ENCODE measurements at regions not wholly inside any gene's neighbourhood (a gene's known extent, or its start where the extent isn't known, plus 50 kb on each side); places are given as distances from the start of the nearest gene placed in this dataset.

DNA sequence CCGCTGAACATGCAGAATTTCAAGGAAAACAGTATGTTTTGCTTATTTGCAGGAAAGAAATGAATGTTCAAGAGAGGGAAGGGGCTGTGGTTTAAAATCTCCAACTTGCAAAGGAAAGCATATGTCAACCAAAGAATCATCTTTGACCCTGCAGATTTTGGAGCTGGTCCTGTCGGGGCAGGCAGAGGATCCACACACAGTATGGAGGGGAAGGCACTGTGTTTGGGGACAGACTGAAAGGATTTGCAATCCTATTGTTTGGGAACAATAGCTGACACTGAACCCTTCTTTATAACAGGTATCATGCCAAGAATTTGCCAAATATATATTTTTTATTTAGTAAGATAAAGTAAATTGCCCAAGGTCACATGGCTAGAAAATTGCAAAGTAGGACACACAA lies 121.4 kb upstream of the ZNF618 start:
- H2AK5ac ChIP-seq (ENCODE audit: low read depth, low read length): no peak overlapping the region
- TF ChIP-seq MXI1 (IDR thresholded peaks at IDR 0.05; ENCODE audit: borderline replicate concordance, low read depth, low read length) (no peak), NFE2L2 (IDR thresholded peaks at IDR 0.05; ENCODE audit: low read depth, low read length) (no peak), FOS (IDR thresholded peaks at IDR 0.05; ENCODE audit: low read depth, low read length) (no peak), MAZ (IDR thresholded peaks at IDR 0.05; ENCODE audit: borderline replicate concordance, low read depth, low read length) (no peak), BHLHE40 (IDR thresholded peaks at IDR 0.05; ENCODE audit: low read depth, low read length) (no peak), CEBPB (IDR thresholded peaks at IDR 0.05; ENCODE audit: low read depth, low read length) (no peak), SMC3 (IDR thresholded peaks at IDR 0.05; ENCODE audit: low read depth, low read length) (no peak), RFX5 (IDR thresholded peaks at IDR 0.05; ENCODE audit: low read depth, low read length) (no peak), MAFK (IDR thresholded peaks at IDR 0.05; ENCODE audit: low read depth, low read length) (no peak), RCOR1 (IDR thresholded peaks at IDR 0.05; ENCODE audit: insufficient replicate concordance, low read length) (no peak), RAD21 (IDR thresholded peaks at IDR 0.05; ENCODE audit: low read length) (no peak), POLR2A (IDR thresholded peaks at IDR 0.05; ENCODE audit: low read depth, low read length) (no peak), CHD1 (IDR thresholded peaks at IDR 0.05; ENCODE audit: low read depth, low read length) (no peak)
- TF ChIP-seq, protein P1, sequence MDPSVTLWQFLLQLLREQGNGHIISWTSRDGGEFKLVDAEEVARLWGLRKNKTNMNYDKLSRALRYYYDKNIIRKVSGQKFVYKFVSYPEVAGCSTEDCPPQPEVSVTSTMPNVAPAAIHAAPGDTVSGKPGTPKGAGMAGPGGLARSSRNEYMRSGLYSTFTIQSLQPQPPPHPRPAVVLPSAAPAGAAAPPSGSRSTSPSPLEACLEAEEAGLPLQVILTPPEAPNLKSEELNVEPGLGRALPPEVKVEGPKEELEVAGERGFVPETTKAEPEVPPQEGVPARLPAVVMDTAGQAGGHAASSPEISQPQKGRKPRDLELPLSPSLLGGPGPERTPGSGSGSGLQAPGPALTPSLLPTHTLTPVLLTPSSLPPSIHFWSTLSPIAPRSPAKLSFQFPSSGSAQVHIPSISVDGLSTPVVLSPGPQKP (IDR thresholded peaks at IDR 0.05; ENCODE audit: borderline replicate concordance, low read depth, low read length): no peak
- TF ChIP-seq, protein P2, sequence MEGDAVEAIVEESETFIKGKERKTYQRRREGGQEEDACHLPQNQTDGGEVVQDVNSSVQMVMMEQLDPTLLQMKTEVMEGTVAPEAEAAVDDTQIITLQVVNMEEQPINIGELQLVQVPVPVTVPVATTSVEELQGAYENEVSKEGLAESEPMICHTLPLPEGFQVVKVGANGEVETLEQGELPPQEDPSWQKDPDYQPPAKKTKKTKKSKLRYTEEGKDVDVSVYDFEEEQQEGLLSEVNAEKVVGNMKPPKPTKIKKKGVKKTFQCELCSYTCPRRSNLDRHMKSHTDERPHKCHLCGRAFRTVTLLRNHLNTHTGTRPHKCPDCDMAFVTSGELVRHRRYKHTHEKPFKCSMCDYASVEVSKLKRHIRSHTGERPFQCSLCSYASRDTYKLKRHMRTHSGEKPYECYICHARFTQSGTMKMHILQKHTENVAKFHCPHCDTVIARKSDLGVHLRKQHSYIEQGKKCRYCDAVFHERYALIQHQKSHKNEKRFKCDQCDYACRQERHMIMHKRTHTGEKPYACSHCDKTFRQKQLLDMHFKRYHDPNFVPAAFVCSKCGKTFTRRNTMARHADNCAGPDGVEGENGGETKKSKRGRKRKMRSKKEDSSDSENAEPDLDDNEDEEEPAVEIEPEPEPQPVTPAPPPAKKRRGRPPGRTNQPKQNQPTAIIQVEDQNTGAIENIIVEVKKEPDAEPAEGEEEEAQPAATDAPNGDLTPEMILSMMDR (conservative IDR thresholded peaks at IDR 0.05; ENCODE audit: low read depth, low read length): no peak
- TF ChIP-seq, protein P3, sequence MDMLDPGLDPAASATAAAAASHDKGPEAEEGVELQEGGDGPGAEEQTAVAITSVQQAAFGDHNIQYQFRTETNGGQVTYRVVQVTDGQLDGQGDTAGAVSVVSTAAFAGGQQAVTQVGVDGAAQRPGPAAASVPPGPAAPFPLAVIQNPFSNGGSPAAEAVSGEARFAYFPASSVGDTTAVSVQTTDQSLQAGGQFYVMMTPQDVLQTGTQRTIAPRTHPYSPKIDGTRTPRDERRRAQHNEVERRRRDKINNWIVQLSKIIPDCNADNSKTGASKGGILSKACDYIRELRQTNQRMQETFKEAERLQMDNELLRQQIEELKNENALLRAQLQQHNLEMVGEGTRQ (IDR thresholded peaks at IDR 0.05; ENCODE audit: low read depth, low read length): no peak
- H3K23ac ChIP-seq (ENCODE audit: low read depth, low read length): no peak overlapping the region
- no peak overlapping the region for H2BK20ac ChIP-seq (ENCODE audit: low read depth, low read length)
- no peak for DNase-seq
- H3K56ac ChIP-seq (ENCODE audit: extremely low read depth, insufficient read depth, low read length): no peak overlapping the region
- H2AK9ac ChIP-seq (replicated peaks; ENCODE audit: low read depth, low read length, poor library complexity): no peak overlapping the region
- H3K79me1 ChIP-seq (ENCODE audit: low read depth in 1 of 2, low read length in 2 of 2): no peaks in the 10 kb centered on the region
- H3K4ac ChIP-seq (ENCODE audit: low read depth, low read length): no peak overlapping the region
- no peak overlapping the region for H2BK5ac ChIP-seq (ENCODE audit: low read depth, low read length, poor library complexity, severe bottlenecking)
- no peak overlapping the region for H3K9ac ChIP-seq (ENCODE audit: low read depth, low read length)
- no peak overlapping the region for H4K91ac ChIP-seq (ENCODE audit: insufficient read depth, low read depth, low read length)
- in situ Hi-C loops (cut with MboI; ENCODE audit: low sequenced_read_pairs): loop anchor here (25.0 kb wide), 1 partner anchor 108 kb away; no protein-coding TSS in a partner anchor
- no peak overlapping the region for H2BK120ac ChIP-seq (ENCODE audit: low read depth, low read length)
- H2BK15ac ChIP-seq (ENCODE audit: low read depth, low read length): no peak overlapping the region
- intact Hi-C loops (cut with micrococcal nuclease): no loop called here
- no TSS peak for BruUV-seq (replicated peaks)
- H3K14ac ChIP-seq (replicated peaks; ENCODE audit: low read depth, low read length): no peak overlapping the region
- H3K36me3 ChIP-seq (ENCODE audit: control insufficient read depth, insufficient read depth, low read length): no peaks in the 10 kb centered on the region
- peaks cover 4% of the 10 kb centered on the region; the same call in 1 of the 2 replicates for H3K9me3 ChIP-seq (ENCODE audit: control insufficient read depth, insufficient read depth, low read length)
- no peak overlapping the region for H4K5ac ChIP-seq (ENCODE audit: low read depth, low read length)
- ChIA-PET POLR2A (ENCODE audit: unreplicated experiment) (no interaction called here), CTCF (no interaction called here)
- dilution Hi-C loops (cut with HindIII; ENCODE audit: low sequenced_read_pairs, unreplicated experiment): no loop called here
- no peak overlapping the region for H3K4me2 ChIP-seq (ENCODE audit: low read depth, low read length)
- no peak overlapping the region for H3K27ac ChIP-seq (ENCODE audit: insufficient read depth, low read length)
- no peaks in the 10 kb centered on the region for H3K4me1 ChIP-seq (ENCODE audit: control insufficient read depth, insufficient read depth, low read length)
- no peaks in the 10 kb centered on the region for H4K20me1 ChIP-seq (ENCODE audit: insufficient read depth, low read length)
- peaks cover 34% of the 10 kb centered on the region for H3K27me3 ChIP-seq (ENCODE audit: control insufficient read depth, insufficient read depth, low read length)
- H2AFZ ChIP-seq (replicated peaks; ENCODE audit: low read length, poor library complexity): no peak overlapping the region
- no peak overlapping the region for H3K4me3 ChIP-seq (ENCODE audit: insufficient read depth, low read depth, low read length)
- ATAC-seq (ENCODE audit: low read depth): no peak
- no peak overlapping the region for H4K8ac ChIP-seq (ENCODE audit: low read depth in 2 of 2, low read length in 2 of 2)
- no CpG with 5 or more reads among the region's 2 CpGs for WGBS, 2 experiments (ENCODE audit: extremely low coverage in 2 of 2, insufficient read length in 1 of 2)
- H3K9me1 ChIP-seq (ENCODE audit: insufficient read depth, low read length): no peaks in the 10 kb centered on the region
- H3K18ac ChIP-seq (ENCODE audit: low read depth, low read length): no peak overlapping the region

Data from IMR-90 (cell line).